Vagina (tissue), 2 donors: ENCODE measurements at regions not wholly inside any gene's neighbourhood (a gene's known extent, or its start where the extent isn't known, plus 50 kb on each side); places are given as distances from the start of the nearest gene placed in this dataset.

ENCODE experiments used
- DNase-seq, 2 donors: peaks; one replicate each; pipeline ENCODE4 v3.0.0-alpha.2; 2017; ENCODE audit errors: extremely low spot score in 2 of 2
- H3K27ac ChIP-seq: fragments of 200-600 bp; sonication (generic); one replicate; pipeline ENCODE4 v1.5.1; 2019
- H3K27me3 ChIP-seq: fragments of 200-600 bp; sonication (generic); one replicate; pipeline ENCODE4 v1.5.1; 2019
- H3K36me3 ChIP-seq, 2 donors: fragments of 200-600 bp; sonication (generic); one replicate each; pipeline ENCODE4 v1.5.1; 2017 to 2019
- H3K4me1 ChIP-seq: fragments of 200-600 bp; sonication (generic); one replicate; pipeline ENCODE4 v1.5.1; 2019
- H3K4me3 ChIP-seq, 2 donors: fragments of 200-600 bp; sonication (generic); 1 replicate in 1 of 2; 2 replicates in 1 of 2; pipeline ENCODE4 v1.5.1; 2016 to 2019
- H3K9me3 ChIP-seq: fragments of 200-600 bp; sonication (generic); one replicate; pipeline ENCODE4 v1.5.1; 2019
- CTCF ChIP-seq, 3 experiments: fragments of 450-650 bp in 2 of 3; fragments of 200-600 bp in 1 of 3; sonication (generic) in 1 of 3; IDR thresholded peaks; one replicate each; pipeline ENCODE4 v1.5.1; 2017 to 2019; ENCODE audit warnings: antibody characterized with exemption in 3 of 3, mild to moderate bottlenecking in 2 of 3, moderate library complexity in 2 of 3
- POLR2A ChIP-seq, 2 donors: fragments of 450-650 bp; IDR thresholded peaks; one replicate each; pipeline ENCODE4 v1.6.1; 2017; ENCODE audit warnings: antibody characterized with exemption in 2 of 2, mild to moderate bottlenecking in 2 of 2, moderate library complexity in 2 of 2
- POLR2AphosphoS5 ChIP-seq, 2 donors: sonication (generic); formaldehyde crosslinking; IDR thresholded peaks; one replicate each; pipeline ENCODE4 v1.9.0; 2017; ENCODE audit warnings: antibody characterized with exemption in 2 of 2, mild to moderate bottlenecking in 2 of 2, low read depth in 1 of 2; ENCODE audit not compliant: insufficient read depth in 1 of 2
- intact Hi-C: fragments of 100-400 bp; cut with DNase I; formaldehyde crosslinking; loops from one replicate; pipeline ENCODE4 v1.15.1; 2023

GRCh38 chr13:62663767-62664166 lies 1248.1 kb upstream of the PCDH20 start:
- no peaks in the 10 kb centered on the region for H3K4me1 ChIP-seq
- no peak overlapping the region for H3K4me3 ChIP-seq
- intact Hi-C loops: no loop called here
- no peak for DNase-seq
- H3K9me3 ChIP-seq: no peaks in the 10 kb centered on the region
- no peak overlapping the region for H3K27ac ChIP-seq
- no peaks in the 10 kb centered on the region for H3K27me3 ChIP-seq
- TF ChIP-seq CTCF (IDR thresholded peaks at IDR 0.05) (no peak), POLR2A (IDR thresholded peaks at IDR 0.05) (no peak), POLR2AphosphoS5 (IDR thresholded peaks at IDR 0.05; ENCODE audit: insufficient read depth in 1 of 2, low read depth in 1 of 2) (no peak)
- no peaks in the 10 kb centered on the region for H3K36me3 ChIP-seq

DNA sequence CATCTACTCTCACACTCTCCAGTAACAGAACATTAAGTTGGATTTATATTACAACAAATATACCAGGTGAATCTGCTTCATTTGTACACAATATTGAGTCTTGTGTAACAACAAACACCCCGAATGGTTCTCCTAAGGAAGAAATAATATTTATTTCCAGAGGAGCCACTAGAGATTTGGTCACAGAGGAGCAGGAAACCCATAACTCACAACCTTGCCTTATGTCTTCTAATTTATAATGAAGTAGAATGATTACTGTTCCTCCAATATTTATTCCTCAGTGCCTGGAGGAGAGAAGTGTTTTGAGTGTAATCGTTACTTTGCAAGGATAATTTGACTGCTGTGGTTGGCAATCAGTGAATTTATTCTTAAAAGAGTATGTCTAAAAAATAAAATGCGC lies 1243.7 kb upstream of the PCDH20 start:
- DNase-seq: no peak
- no peaks in the 10 kb centered on the region for H3K36me3 ChIP-seq
- intact Hi-C loops: no loop called here
- no peak overlapping the region for H3K27ac ChIP-seq
- H3K9me3 ChIP-seq: no peaks in the 10 kb centered on the region
- no peak for TF ChIP-seq POLR2AphosphoS5 (IDR thresholded peaks at IDR 0.05; ENCODE audit: insufficient read depth in 1 of 2, low read depth in 1 of 2)
- TF ChIP-seq POLR2A (IDR thresholded peaks at IDR 0.05): no peak
- no peak for TF ChIP-seq CTCF (IDR thresholded peaks at IDR 0.05)
- no peak overlapping the region for H3K4me3 ChIP-seq
- no peaks in the 10 kb centered on the region for H3K4me1 ChIP-seq
- no peaks in the 10 kb centered on the region for H3K27me3 ChIP-seq

- Histone ChIP-seq H3K9me3 (no peaks in the 10 kb centered on the region), H3K4me3 (no peak overlapping the region), H3K27ac (no peak overlapping the region), H3K36me3 (no peaks in the 10 kb centered on the region), H3K27me3 (no peaks in the 10 kb centered on the region), H3K4me1 (no peaks in the 10 kb centered on the region)
- intact Hi-C loops: no loop called here
- DNase-seq: no peak
- TF ChIP-seq POLR2A (IDR thresholded peaks at IDR 0.05): no peak
- no peak for TF ChIP-seq POLR2AphosphoS5 (IDR thresholded peaks at IDR 0.05; ENCODE audit: insufficient read depth in 1 of 2, low read depth in 1 of 2)
- TF ChIP-seq CTCF (IDR thresholded peaks at IDR 0.05): no peak
Measured at GRCh38 chr13:62653371-62653770, 1237.7 kb upstream of the PCDH20 start.

- Histone ChIP-seq H3K27ac (no peak overlapping the region), H3K9me3 (no peaks in the 10 kb centered on the region), H3K36me3 (no peaks in the 10 kb centered on the region), H3K4me3 (no peak overlapping the region), H3K27me3 (no peaks in the 10 kb centered on the region), H3K4me1 (no peaks in the 10 kb centered on the region)
- no peak for TF ChIP-seq POLR2A (IDR thresholded peaks at IDR 0.05)
- TF ChIP-seq POLR2AphosphoS5 (IDR thresholded peaks at IDR 0.05; ENCODE audit: insufficient read depth in 1 of 2, low read depth in 1 of 2): no peak
- no peak for TF ChIP-seq CTCF (IDR thresholded peaks at IDR 0.05)
- DNase-seq: no peak
- intact Hi-C loops: no loop called here
Measured at GRCh38 chr13:62643799-62644524, 1228.3 kb upstream of the PCDH20 start.

DNA sequence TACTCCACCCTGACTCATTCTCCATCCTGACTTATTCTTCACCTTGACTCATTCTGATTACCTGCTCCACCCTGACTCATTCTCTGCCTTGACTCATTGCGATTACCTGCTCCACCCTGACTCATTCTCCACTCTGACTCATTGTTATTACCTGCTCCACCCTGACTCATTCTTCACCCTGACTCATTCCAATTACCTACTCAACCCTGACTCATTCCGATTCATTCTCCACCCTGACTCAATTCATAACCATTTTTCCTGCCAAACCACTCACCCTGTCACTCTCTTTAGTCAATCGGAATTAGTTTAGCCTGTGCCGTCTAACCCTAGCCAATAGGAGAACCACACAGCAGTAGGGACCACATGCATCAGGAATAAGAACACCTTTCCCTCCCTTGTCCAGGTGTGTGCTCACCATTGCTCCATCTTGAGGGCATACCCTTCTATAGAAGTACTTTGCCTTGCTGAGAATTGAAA lies 1227.4 kb upstream of the PCDH20 start:
- no peaks in the 10 kb centered on the region for H3K36me3 ChIP-seq
- no peaks in the 10 kb centered on the region for H3K27me3 ChIP-seq
- H3K9me3 ChIP-seq: no peaks in the 10 kb centered on the region
- H3K4me3 ChIP-seq: no peak overlapping the region
- intact Hi-C loops: no loop called here
- H3K27ac ChIP-seq: no peak overlapping the region
- H3K4me1 ChIP-seq: no peaks in the 10 kb centered on the region
- TF ChIP-seq CTCF (IDR thresholded peaks at IDR 0.05): no peak
- no peak for TF ChIP-seq POLR2A (IDR thresholded peaks at IDR 0.05)
- no peak for TF ChIP-seq POLR2AphosphoS5 (IDR thresholded peaks at IDR 0.05; ENCODE audit: insufficient read depth in 1 of 2, low read depth in 1 of 2)
- DNase-seq: no peak
